Heart left ventricle (tissue), 16 donors: ENCODE measurements at regions not wholly inside any gene's neighbourhood (a gene's known extent, or its start where the extent isn't known, plus 50 kb on each side); places are given as distances from the start of the nearest gene placed in this dataset.
A peak's percentile ranks its signal among the peaks of the same experiment; 100 is the strongest.

ENCODE experiments used
- ATAC-seq, 4 donors: fragments of 200-7000 bp; cut with Tn5 transposase; one replicate each; pipeline ENCODE4 v1.9.1; 2020 to 2022; ENCODE audit warnings: moderate library complexity in 4 of 4, mild to moderate bottlenecking in 3 of 4, moderate number of reproducible peaks in 1 of 4
- DNase-seq, 5 donors: peaks; one replicate each; pipeline ENCODE4 v3.0.0-alpha.2; 2020
- H3K27ac ChIP-seq, 12 donors: fragments of 200-600 bp; sonication (generic) in 4 of 12; one replicate each; pipeline versions ENCODE4 v1.5.0 to v1.8.0; 2016 to 2022; ENCODE audit warnings: mild to moderate bottlenecking in 2 of 12
- H3K27me3 ChIP-seq, 9 donors: fragments of 200-600 bp; sonication (generic) in 2 of 9; one replicate each; pipeline versions ENCODE4 v1.5.1 to v1.8.0; 2016 to 2022; ENCODE audit warnings: mild to moderate bottlenecking in 3 of 9
- H3K36me3 ChIP-seq, 9 donors: fragments of 200-600 bp; sonication (generic) in 2 of 9; one replicate each; pipeline versions ENCODE4 v1.5.0 to v1.8.0; 2018 to 2022; ENCODE audit warnings: mild to moderate bottlenecking in 2 of 9
- H3K4me1 ChIP-seq, 12 donors: fragments of 200-600 bp; sonication (generic) in 4 of 12; one replicate each; pipeline versions ENCODE4 v1.5.0 to v1.8.0; 2016 to 2022; ENCODE audit warnings: mild to moderate bottlenecking in 3 of 12
- H3K4me3 ChIP-seq, 12 donors: fragments of 200-600 bp; sonication (generic) in 4 of 12; one replicate each; pipeline versions ENCODE4 v1.5.0 to v1.8.0; 2017 to 2022; ENCODE audit warnings: mild to moderate bottlenecking in 9 of 12, moderate library complexity in 4 of 12
- H3K9me3 ChIP-seq, 12 donors: fragments of 200-600 bp; sonication (generic) in 4 of 12; one replicate each; pipeline versions ENCODE4 v1.5.0 to v1.8.0; 2016 to 2022; ENCODE audit warnings: mild to moderate bottlenecking in 1 of 12
- POLR2A ChIP-seq, 2 donors: fragments of 450-650 bp; IDR thresholded peaks; one replicate each; pipeline ENCODE4 v1.6.1; 2017; ENCODE audit warnings: antibody characterized with exemption in 2 of 2, mild to moderate bottlenecking in 2 of 2, moderate library complexity in 2 of 2
- WGBS, 4 donors: extraction: QIAGEN DNeasy Blood & Tissue Kit in 2 of 4; methylation state at CpG; one replicate each; pipeline versions ENCODE4 v1.1.5 to v1.1.7; 2013 to 2018; 5-methylcytosine and 5-hydroxymethylcytosine counted together
- intact Hi-C, 10 donors: fragments of 100-400 bp; cut with DNase I; formaldehyde crosslinking; loops; one replicate each; pipeline versions ENCODE4 v1.11.1 to v1.14.2; 2022
- TF ChIP-seq, protein P1 (sequence below), 12 donors: fragments of 200-600 bp; sonication (generic) in 4 of 12; IDR thresholded peaks; one replicate each; pipeline versions ENCODE4 v1.5.0 to v1.8.0; 2018 to 2022; ENCODE audit warnings: antibody characterized with exemption in 12 of 12, mild to moderate bottlenecking in 5 of 12
- donor health status: ischemic (EF 13 %, LVEDD 7.1; RV severe dilation, severe dysfunction).
- donor health status: healthy with polysubstance abuse.
- donor health status: DM: no; HTN: yes; CAD: no.
- donor health status: DM: no; HTN: no; CAD: no.
- donor health status: ischemic (EF 25% LVEDD 6.9; RV normal size, moderate dysfunction).
- donor health status: ischemic (EF 25% LVEDD 5.7; RV mildly dilated, moderate dysfunction).
- donor health status: healthy.
- donor health status: DM: yes; HTN: yes; CAD: no.
- donor health status: ischemic (EF 35%, LVEDD 5.7; RV mildly dilated, moderate dysfunction).
- donor health status: nonischemic (EF 11% LVEDD 7.7; RV severe dilation, severe dysfunction).
- donor health status: DM: yes; HTN: yes; CAD: no.
- donor health status: PGD.
- donor health status: ischemic (EF 29% LVEDD 5.4; RV normal size, mild dysfunction).
- donor health status: nonischemic (EF 23%, LVEDD 6.1; RV moderate dilation, normal function).

DNA sequence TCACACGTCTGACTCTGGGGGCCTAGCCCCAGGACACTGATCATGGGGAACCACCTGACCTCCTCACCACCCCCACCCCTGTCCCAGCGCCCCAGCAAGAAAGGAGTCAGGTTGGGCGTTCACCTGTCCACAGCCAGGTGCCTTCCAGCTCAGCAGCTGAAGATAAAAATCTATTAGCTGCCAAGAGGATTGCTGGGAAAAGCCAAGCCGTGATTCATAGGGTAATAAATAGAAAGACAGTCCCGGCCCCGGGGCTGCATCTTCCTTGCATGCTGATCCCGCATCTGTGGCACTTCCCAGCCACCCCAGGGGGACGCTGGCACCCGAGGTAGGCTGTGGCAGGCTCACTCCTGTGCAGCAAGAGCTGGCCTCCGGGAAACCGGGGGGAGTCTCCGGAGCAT, 70.2 kb upstream of the NCOR2 start:
- Histone ChIP-seq H3K4me1 (peaks cover 0 to 41% (median 0%) of the 10 kb centered on the region in 12 donors), H3K36me3 (no peaks in the 10 kb centered on the region), H3K27ac (no peak overlapping the region), H3K27me3 (no peaks in the 10 kb centered on the region), H3K9me3 (no peaks in the 10 kb centered on the region), H3K4me3 (no peak overlapping the region)
- DNase-seq (no peak), ATAC-seq (no peak)
- WGBS, 4 donors, result 66 to 79% (median 74%) methylated on average over 9 to 12 of the region's 12 CpGs
- intact Hi-C loops, result no loop called here
- no peak for TF ChIP-seq POLR2A (IDR thresholded peaks at IDR 0.05)
- TF ChIP-seq, protein P1, sequence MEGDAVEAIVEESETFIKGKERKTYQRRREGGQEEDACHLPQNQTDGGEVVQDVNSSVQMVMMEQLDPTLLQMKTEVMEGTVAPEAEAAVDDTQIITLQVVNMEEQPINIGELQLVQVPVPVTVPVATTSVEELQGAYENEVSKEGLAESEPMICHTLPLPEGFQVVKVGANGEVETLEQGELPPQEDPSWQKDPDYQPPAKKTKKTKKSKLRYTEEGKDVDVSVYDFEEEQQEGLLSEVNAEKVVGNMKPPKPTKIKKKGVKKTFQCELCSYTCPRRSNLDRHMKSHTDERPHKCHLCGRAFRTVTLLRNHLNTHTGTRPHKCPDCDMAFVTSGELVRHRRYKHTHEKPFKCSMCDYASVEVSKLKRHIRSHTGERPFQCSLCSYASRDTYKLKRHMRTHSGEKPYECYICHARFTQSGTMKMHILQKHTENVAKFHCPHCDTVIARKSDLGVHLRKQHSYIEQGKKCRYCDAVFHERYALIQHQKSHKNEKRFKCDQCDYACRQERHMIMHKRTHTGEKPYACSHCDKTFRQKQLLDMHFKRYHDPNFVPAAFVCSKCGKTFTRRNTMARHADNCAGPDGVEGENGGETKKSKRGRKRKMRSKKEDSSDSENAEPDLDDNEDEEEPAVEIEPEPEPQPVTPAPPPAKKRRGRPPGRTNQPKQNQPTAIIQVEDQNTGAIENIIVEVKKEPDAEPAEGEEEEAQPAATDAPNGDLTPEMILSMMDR (IDR thresholded peaks at IDR 0.05), result no peak

DNA sequence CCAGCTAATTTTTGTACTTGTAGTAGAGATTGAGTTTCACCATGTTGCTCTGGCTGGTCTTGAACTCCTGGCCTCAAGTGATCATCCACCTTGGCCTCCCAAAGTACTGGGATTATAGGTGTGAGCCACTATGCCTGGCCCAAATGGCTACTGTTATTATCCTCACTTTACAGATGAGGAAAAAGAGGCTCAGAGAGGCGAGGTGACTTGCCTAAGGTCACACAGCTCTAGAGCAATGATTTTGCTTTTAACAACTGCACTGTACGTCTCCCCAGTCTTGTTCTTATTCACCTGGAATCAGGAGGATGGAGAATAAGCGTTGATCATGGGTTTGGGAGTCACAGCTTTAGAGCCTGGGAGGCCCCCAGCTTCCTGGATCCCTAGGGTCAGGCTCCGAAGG, 69.8 kb upstream of the NCOR2 start:
- no peaks in the 10 kb centered on the region for H3K9me3 ChIP-seq
- TF ChIP-seq, protein P1 (IDR thresholded peaks at IDR 0.05), result no peak
- TF ChIP-seq POLR2A (IDR thresholded peaks at IDR 0.05), result no peak
- no peaks in the 10 kb centered on the region for H3K36me3 ChIP-seq
- H3K4me3 ChIP-seq, result no peak overlapping the region
- no peak for DNase-seq
- ATAC-seq, result no peak
- peaks cover 0 to 46% (median 2%) of the 10 kb centered on the region in 12 donors for H3K4me1 ChIP-seq
- intact Hi-C loops, result no loop called here
- WGBS, 4 donors, result 64 to 92% (median 80%) methylated on average over 4 of the region's 4 CpGs
- H3K27me3 ChIP-seq, result no peaks in the 10 kb centered on the region
- peak overlapping the region in 1 of 12 donors; percentile 59 for H3K27ac ChIP-seq

DNA sequence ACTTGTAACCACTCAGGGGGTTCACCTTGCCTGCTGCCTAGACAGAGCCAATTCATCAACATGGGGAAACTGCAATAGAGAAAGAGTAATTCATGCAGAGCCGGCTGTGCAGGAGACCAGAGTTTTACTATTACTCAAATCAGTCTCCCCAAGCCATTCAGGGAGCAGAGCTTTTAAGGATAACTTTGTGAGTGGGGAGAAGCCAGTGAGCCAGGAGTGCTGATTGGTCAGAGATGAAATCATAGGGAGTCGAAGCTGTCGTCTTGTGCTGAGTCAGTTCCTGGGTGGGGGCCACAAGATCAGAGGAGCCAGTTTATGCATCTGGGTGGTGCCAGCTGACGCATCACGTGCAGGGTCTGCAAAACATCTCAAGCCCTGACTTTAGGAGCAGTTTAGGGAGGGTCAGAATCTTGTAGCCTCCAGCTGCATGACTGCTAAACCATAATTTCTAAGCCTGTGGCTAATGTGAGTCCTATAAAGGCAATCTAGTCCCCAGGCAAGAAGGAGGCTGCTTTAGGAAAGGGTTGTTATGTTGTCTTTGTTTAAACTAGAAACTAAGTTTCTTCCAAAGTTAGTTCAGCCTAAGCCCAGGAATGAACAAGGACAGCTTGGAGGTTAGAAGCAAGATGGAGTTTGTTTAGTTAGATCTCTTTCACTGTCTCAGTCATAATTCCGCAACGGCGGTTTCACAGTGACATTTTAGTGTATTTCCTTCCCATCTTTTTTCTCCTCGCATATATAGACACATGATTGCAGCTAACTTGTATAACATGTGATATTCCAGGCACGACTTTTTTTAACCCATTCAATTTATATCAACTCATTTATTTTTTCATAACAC, 68.9 kb upstream of the NCOR2 start:
- no peak for TF ChIP-seq POLR2A (IDR thresholded peaks at IDR 0.05)
- TF ChIP-seq, protein P1 (IDR thresholded peaks at IDR 0.05), result no peak
- peaks cover 0 to 47% (median 2%) of the 10 kb centered on the region in 12 donors for H3K4me1 ChIP-seq
- intact Hi-C loops, result no loop called here
- H3K27me3 ChIP-seq, result no peaks in the 10 kb centered on the region
- H3K9me3 ChIP-seq, result no peaks in the 10 kb centered on the region
- WGBS, 4 donors, result 43 to 61% (median 51%) methylated on average over 10 of the region's 10 CpGs
- peak in 2 of 5 donors; percentile 58 to 74 for DNase-seq
- no peaks in the 10 kb centered on the region for H3K36me3 ChIP-seq
- no peak for ATAC-seq
- peak overlapping the region in 2 of 12 donors; percentile 17 to 59 for H3K27ac ChIP-seq
- H3K4me3 ChIP-seq, result no peak overlapping the region

DNA sequence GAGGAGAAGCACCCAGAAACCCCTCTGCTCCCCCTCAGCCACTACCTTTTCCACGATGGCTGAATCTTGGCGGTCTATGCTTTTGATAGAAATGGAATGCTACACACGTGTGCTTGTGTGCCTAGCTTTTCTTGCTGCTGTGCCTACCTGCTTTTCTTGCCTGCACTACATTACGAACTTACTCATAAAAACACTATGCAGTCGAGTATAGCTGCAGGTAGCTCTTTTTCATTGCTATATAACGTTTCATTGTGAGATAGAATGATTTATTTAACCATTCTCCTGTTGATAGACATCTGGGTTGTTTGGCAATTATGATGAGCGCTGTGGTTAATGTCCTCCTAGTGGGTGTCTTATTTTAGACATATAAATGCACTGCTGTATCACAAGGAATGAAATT, 67.9 kb upstream of the NCOR2 start:
- 91 to 95% (median 94%) methylated on average over 7 of the region's 7 CpGs for WGBS, 4 donors
- no peak for DNase-seq
- intact Hi-C loops, result no loop called here
- Histone ChIP-seq H3K36me3 (no peaks in the 10 kb centered on the region), H3K27me3 (no peaks in the 10 kb centered on the region), H3K27ac (peak overlapping the region in 1 of 12 donors; percentile 59), H3K9me3 (no peaks in the 10 kb centered on the region), H3K4me1 (peaks cover 0 to 44% (median 2%) of the 10 kb centered on the region in 12 donors), H3K4me3 (no peak overlapping the region)
- ATAC-seq, result no peak
- TF ChIP-seq, protein P1 (IDR thresholded peaks at IDR 0.05), result no peak
- no peak for TF ChIP-seq POLR2A (IDR thresholded peaks at IDR 0.05)
